ENCODE measurements at regions not wholly inside any gene's neighbourhood (a gene's known extent, or its start where the extent isn't known, plus 50 kb on each side); places are given as distances from the start of the nearest gene placed in this dataset.
A peak's percentile ranks its signal among the peaks of the same experiment; 100 is the strongest.
"Not testable (repeated sequence)": the region's sequence is repeated elsewhere in the genome, so short reads cannot be mapped to it uniquely, and the experiment has no call there.

DNA sequence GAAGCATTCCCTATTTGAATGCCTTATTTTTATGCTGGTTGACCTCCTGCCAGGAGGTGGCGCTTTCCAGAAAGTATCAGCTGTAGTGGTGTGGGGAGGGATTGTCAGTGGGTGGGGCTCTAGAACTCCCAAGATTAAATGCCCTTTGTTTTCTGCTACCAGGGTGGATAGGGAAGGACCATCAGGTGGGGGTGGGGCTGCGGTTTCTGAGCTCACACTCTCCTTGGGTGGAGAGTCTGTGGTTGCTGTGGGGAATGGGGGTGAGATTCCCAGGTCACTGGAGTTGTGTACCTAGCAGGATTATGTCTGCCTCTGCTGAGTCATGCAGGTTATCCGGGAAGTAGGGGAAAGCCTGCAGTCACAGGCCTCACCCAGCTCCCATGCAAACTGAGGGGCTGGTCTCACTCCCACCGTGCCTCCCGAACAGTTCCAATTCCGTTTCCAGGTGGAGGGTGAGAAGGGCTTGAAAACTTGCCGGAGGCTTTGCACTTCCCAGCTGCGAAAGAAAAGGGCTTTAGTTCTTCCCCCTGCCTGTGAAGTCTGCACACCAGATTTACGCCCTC lies 68.3 kb downstream of the ALG10B start:
- DNase-seq (ENCODE audit: low read depth in 2 of 3, low spot score in 2 of 3) = no peak

DNA sequence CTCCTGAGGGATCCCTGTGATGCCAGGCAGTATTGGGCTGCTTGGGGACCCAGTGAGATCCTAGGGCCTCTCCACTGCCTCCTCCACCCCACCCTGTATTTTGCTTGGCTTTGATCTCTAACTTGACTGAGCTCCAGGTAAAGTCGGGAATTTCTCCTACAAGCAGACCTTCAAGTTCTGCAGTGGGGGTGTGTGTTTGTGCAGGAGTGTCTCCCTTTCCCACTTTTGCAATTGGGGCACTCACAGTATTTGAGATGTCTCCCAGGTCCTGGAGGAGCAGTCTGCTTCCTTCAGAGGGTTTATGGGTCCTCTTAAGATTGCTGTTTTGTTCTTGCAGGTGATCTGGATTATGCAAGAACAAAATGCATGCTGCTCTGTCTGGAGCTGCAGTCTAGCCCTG lies 68.9 kb downstream of the ALG10B start:
- no peak for DNase-seq (ENCODE audit: low read depth in 2 of 3, low spot score in 2 of 3)

DNA sequence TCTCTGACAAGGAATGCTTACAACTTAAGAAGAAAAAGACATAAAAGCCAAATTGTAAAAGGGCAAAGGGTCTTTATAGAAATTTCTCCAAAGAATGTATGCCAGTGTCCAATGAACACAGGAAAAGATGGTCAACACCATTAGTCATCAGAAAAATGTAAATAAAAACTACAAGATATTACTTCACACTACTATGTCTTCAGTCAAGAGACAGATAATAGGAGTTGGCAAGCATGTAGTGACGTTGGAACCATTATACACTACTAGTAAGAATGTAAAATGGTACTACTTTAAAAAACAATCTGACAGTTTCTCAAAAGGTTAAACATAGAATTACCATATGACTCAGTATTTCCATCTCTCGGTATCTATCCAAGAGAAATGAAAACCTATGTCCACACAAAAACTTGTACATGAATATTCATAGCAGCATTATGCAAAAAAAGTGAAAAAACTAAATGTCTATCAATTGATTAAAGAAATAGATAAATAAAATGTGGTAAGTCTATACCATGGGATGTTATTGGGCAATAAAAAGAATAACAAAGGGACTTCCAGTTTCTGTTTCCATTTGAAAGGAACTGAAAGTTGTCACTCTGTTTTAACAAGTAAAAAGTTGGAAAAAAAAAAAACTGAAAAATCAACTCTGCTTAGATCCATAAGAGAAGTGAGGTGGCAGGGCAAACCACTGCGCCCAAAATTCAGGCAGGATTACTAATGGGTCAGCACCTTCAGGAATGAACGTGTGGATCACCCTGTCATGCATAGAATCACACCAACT lies 69.8 kb downstream of the ALG10B start:
- no peak for DNase-seq (ENCODE audit: low read depth in 2 of 3, low spot score in 2 of 3)

DNA sequence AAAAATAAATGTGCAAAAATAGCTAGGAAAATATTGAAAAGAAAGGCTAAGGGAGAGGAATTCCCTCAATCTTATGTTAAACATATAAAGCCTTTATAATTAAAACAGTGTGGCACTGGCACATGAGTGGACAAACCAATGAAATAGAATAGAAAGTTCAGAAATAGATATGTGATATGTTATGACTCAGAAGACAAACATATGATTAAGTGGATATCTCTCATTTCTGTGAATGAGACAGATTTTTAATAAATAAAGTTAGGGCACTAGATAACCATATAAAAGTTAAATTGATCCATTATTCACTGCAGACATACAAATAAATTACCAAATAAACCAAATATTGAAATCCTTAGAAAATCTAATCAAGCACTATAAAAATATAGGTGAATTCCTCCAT lies 73.0 kb downstream of the ALG10B start:
- no peak for DNase-seq (ENCODE audit: low read depth in 2 of 3, low spot score in 2 of 3)

DNA sequence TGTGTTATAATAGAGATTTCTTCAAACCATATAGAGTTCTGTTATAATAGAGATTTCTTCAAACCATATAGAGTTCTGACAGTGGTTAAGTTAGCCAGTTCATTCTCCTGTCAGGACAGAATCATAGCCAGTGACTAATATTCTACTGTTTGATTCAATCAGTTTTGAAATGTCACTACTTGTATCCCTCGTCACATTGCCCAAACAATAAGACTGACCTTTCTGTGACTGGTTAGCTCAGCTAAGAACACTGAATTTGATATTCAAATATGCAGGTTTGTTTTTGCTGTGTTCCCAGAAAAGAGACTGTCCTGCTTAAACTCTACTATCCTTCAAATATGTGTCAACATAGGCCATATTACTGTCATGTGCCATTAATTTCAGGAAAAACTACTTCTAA lies 74.4 kb downstream of the ALG10B start:
- no peak for DNase-seq (ENCODE audit: low read depth in 2 of 3, low spot score in 2 of 3)

DNA sequence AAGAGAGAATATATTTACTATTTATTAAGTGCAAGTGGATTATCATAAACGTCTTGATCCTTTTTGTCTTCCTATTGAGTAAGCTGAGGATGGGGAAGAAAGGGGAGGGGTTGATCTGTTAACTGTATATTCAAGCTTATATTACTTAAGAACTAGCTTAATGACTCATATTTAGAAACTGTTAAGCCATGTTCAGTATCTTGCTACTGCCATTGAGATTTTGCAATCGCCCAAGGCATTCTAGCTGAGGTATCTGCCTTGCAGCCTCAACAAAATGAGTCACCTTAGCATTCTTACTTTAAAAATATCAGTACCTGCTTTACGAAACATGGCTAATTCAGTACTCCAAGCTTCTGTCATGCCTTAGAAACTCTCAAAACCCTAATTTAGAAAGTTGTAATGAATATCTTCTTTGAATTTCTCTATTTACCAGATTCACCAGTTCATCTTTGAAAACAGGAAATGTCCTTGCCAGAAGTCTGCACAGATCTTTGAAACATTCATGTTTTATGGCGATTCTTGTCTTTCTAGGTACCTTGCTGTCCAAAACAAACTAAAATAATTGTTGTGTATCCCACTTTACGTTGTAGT lies 76.1 kb downstream of the ALG10B start:
- no peak for DNase-seq (ENCODE audit: low read depth in 2 of 3, low spot score in 2 of 3)

DNA sequence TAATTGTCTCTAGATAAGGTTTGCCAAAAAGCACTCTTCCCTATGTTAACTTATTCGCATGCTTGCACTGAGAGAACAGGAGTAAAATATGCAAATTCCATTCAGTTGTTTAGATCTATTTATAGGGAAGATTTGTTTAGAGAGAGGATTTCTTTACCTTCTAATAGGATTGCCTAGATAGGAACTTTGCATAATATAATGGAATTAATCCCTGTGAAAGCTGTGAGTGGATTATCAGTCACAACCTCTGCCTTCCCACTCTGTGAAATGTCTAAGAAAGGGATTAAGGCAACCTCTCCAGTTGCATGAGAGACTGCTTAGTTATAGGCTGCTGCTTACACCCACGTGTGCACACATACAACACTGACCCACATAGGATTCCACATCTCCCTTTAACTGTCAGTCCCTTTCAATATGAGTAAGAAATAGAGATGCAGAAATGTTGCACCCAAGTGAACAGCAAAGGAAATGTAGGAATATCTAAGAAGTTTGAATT lies 83.2 kb downstream of the ALG10B start:
- DNase-seq (ENCODE audit: low read depth in 2 of 3, low spot score in 2 of 3) = no peak

DNA sequence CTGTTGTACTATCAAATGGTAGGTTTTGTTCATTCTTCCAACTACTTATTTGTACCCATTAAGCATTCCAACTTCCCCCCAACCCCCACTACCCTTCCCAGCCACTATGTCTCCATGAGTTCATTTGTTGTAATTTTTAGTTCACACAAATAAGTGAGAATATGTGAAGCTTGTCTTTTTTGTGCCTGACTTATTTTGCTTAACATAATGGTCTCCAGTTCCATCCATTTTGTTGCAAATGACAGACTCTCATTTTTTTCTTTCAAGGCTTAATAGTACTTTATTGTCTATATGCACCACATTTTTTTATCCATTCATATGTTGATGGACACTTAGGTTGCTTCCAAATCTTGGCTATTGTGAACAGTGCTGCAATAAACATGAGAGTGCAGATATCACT lies 86.2 kb downstream of the ALG10B start:
- DNase-seq (ENCODE audit: low read depth in 2 of 3, low spot score in 2 of 3) = no peak

DNA sequence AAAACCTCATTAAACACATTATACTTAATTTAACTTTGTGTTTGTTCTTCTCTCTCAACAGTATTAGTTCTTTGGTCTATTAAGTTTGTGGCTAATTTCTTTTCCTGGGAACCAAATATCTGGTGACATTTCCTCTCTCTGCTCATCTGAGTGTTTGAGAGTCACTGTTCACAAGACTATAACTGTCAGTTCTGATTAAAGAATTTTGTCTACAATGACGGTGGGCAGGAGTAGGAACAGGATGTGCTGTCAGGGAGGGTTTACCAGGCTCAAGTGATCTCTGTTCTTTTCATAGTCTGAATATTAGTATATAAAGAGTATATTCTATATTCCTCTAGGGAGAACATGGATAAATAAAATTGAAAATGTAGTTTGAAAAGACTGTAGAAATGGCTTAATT lies 92.9 kb downstream of the ALG10B start:
- no peak for DNase-seq (ENCODE audit: low read depth in 2 of 3, low spot score in 2 of 3)

DNA sequence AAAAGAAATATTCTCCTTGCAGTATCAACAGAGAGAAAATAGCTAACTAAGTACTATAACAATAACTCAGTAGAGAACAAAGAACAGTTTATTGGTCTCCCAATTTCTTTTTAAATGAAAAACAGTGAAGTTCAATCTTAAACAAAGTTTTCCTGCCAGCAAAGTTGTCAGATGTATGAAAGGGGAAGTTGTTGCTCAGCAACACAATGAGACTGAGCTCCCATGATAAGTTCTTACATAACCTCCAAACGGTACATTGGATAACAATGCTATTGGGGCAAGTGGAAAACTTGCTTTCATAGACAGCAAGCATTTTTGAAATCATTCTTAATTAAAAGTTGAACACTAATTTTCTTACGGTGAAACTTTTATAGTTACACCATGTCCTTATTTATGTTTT lies 94.9 kb downstream of the ALG10B start:
- DNase-seq (ENCODE audit: low read depth in 2 of 3, low spot score in 2 of 3) = peak in 2 of 3 donors; percentile 63 to 83

DNA sequence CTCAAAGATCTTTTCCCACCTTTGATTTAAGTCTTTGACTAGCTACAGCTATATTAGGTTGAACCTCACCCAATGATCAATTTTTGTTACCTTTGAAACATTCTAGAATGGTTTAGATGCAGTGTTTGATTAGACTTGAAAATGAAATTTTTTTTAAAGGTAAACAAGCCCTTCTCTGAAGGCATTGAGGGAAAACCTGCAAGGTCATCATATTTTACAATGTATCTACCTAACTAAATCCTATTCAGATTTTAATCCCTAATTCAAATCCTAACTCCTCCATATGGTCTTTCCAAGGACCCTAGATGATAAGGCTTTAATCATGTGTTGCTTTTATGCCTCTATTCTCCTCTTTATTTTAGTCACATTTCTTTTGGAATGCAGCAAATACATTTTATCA lies 95.4 kb downstream of the ALG10B start:
- no peak for DNase-seq (ENCODE audit: low read depth in 2 of 3, low spot score in 2 of 3)

DNA sequence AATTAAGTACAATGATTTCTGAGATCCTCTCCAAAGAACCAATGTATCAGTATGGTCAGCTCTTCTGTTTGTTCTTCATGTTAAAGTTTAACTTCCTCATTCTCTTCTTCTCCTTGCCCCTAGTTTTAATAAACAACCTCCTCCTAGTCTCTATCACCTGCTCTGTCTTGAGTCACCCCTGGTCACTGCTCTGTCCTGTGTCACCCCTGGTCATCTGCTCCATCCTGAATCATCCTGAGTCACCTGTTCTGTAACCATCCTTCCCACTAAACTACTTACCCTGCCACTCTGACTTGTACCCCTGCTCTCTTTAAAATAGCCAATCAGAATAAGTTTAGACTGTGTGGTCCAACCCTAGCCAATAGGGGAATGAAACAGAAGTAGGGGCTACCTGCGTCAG lies 100.5 kb downstream of the ALG10B start:
- DNase-seq (ENCODE audit: low read depth in 2 of 3, low spot score in 2 of 3) = no peak

DNA sequence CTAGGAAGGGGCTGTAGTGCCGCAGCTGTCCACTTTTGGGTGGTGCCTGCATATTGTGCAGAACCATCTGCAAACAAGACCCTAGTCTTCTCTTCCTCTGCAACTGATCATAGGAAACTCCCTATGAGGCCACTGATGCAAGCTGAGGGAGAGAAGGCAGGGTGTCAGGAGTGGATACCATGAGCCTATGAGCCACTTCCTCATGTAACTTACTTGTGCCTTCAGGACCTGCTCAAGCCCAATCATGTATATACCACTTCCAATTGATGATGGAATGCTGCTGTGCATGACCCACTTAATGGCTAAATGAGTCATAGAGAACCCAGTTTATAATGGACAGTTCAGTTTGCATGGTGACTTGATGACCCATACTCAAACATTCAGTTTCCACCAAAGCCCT lies 107.9 kb downstream of the ALG10B start:
- DNase-seq (ENCODE audit: low read depth in 2 of 3, low spot score in 2 of 3) = no peak

DNA sequence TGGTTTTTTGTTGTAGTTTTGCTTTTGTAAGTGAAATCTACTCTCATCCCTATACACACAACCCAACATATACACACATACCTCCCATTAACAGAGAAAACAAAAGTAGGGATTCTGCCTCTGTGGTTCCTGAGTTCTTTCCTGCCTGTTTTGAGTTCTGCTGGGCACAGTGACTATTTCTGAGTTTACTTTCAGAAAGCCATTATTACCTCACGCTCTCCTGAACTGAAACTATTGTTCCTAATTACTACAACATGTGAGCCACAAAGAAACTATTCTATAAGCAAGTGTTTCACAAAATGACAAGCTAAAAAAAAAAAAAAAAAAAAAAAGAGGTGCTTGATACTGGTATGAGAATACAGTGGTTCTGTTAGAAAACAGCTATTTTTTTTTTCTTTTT lies 110.9 kb downstream of the ALG10B start:
- no peak for DNase-seq (ENCODE audit: low read depth in 2 of 3, low spot score in 2 of 3)

DNA sequence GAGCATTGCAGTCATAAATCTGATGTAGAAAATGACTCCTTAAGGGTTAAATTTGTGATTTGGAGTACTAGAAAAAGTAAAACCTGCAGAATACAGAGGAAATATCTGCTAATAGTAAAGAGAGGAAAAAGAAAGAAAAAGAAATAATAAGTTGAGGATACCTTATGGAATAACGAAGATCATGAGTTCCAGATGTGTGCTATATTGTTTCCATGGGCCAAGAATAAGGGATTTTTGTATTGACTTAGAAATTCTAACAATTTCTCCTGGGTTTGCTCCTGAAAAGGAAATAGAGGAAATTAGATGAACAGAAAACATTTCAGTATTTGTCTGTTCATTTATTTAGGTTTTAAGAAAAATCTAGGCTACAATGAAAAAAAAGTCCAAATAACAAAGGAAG lies 115.3 kb downstream of the ALG10B start:
- DNase-seq (ENCODE audit: low read depth in 2 of 3, low spot score in 2 of 3) = no peak

DNA sequence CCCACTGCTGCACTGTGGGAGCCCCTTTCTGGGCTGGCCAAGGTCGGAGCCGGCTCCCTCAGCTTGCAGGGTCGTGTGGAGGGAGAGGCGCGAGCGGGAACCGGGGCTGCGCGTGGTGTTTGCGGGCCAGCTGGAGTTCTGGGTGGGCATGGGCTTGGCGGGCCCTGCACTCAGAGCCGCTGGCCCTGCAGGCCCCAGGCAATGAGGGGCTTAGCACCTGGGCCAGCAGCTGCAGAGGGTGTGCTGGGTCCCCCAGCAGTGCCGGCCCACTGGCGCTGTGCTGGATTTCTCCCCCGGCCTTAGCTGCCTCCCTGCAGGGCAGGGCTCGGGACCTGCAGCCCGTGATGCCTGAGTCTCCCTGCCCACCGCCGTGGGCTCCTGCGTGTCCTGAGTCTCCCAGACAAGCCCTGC lies 125.3 kb downstream of the ALG10B start:
- not testable (repeated sequence) for DNase-seq (ENCODE audit: low read depth in 2 of 3, low spot score in 2 of 3)

DNA sequence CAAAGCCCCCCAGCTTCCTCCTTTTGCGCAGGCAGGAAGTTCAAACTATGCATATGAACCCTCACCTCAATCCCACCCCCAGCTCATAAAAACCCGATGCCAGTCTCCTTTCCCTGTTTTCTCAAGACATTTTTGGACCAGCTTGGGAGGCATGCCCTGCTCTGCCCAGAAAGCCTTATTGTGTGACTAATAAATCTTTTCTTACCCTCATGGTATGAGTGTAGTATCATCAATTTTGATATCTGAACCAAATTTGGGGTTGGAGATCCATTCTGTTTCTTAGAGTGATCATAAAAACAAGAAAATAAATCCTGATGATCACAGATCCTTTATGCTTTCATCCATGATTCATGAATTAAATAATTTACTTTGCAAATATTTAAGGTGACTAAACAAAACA lies 128.5 kb downstream of the ALG10B start:
- DNase-seq (ENCODE audit: low read depth in 2 of 3, low spot score in 2 of 3) = no peak

DNA sequence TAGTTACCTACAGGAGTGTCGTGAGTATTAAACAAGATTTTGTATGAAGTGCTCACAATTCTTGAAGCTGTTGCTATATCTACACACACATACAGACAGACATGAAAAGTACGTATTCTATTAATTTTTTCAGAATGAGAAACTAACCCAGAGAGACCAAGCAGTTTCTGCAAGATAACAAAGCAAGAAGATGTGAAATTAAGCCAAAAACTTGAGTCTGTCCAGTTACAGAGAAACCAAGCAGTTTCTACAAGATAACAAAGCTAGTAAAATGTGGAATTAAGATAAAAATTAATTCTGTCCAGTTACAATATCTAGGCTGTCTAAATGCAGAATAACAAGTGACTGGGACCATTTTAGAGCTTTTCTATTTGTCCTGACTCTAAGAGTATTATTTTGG lies 132.4 kb downstream of the ALG10B start:
- no peak for DNase-seq (ENCODE audit: low read depth in 2 of 3, low spot score in 2 of 3)

DNA sequence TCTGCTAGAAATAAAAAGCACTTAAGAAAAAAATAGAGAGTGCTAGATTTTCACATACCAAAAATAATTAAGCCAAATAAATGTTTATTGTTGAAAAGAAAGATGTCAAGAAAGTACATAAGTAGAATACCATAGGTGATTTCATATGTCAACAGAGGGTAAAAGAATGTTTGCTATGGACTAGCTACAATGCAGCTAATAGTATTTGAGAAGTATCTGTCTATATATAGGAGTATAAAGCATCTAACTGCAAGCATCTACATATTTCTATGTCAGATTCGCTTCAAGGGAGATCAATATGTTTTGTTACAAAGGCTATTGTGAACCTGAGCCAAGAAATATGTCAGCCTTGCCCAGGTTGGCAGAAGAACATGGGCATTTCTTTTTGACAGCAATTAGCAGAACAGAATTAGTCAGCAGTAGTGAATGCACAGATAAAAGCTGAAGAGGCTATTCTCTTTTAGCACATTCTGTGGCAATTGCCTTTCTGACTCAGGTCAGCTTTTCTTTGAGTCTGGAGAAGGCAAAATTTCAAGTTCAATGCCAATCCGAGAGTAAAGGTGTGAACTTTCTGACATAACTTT lies 140.1 kb downstream of the ALG10B start:
- DNase-seq (ENCODE audit: low read depth in 2 of 3, low spot score in 2 of 3) = no peak

DNA sequence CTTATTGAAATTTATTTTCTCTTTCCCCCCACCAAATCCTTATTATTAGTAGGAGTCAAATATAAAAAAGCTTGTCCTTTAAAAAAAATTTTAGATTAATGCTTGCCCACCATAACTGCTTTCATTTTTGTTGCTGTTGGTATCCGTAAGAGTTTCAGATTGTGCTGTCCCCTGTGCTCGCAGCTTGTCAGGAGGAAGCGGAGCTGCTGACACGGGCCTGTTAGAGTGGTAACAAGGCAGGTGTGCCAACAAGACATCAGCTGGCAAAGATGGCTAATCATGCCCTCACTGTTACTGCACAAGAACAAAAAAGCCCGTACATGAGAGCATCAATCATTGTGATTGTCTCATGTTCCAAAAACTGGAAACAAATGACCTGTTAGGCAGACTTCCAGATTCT lies 148.4 kb downstream of the ALG10B start:
- no peak for DNase-seq (ENCODE audit: low read depth in 2 of 3, low spot score in 2 of 3)

DNA sequence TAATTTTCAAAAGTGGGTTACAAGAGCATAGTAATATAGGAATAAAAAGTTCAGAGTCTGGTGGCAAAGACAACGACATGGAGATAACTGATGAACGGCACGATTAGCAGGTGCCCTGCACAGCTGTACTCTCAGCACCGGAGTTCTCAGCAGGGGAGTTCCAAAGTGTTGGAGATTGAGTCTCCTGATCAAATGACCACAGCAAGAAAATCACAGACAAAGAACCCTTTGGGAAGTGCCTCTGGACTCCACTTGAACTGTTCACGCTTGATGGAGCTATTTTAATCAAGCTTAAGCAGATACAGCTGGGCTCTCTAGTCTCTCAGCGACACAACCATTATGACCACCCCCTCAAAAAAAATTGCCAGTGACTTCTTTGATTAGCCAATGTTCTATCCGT lies 153.1 kb downstream of the ALG10B start:
- DNase-seq (ENCODE audit: low read depth in 2 of 3, low spot score in 2 of 3) = no peak

Data from hematopoietic multipotent progenitor cell (in vitro differentiated cells).